ENCODE measurements at regions not wholly inside any gene's neighbourhood (a gene's known extent, or its start where the extent isn't known, plus 50 kb on each side); places are given as distances from the start of the nearest gene placed in this dataset.

DNA sequence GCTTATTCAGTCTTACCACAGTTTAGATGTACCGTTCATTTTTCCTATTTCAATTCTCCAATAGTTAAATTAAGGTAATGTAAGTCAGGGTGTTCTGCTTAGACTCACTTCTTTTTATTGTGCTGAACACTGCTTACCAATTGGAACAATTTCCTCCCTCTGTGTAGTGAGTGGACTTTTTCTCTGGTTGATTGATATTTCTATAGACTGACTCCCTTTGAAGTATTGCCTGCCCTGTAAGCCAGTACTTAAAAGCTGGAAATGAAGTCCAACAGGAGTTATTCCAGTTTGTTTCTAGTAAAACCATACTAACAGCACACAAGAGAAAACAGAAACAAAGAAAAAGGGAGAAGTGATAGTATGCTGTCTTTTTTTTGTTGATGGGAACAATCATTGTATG is 1674.9 kb downstream of the REEP3 start:
- H3K79me1 ChIP-seq (replicated peaks; ENCODE audit: low read length, poor library complexity, severe bottlenecking) = no peaks in the 10 kb centered on the region
- H4K8ac ChIP-seq (ENCODE audit: low read length) = no peak overlapping the region
- no peaks in the 10 kb centered on the region for H3K9me3 ChIP-seq (ENCODE audit: control insufficient read depth, low read length)
- no peak overlapping the region for H3K4ac ChIP-seq (ENCODE audit: low read depth in 1 of 2, low read length in 2 of 2)
- no peak overlapping the region for H3K4me2 ChIP-seq (ENCODE audit: low read length, poor library complexity, severe bottlenecking)
- H2BK120ac ChIP-seq (ENCODE audit: low read depth, low read length) = no peak overlapping the region
- H3K14ac ChIP-seq (ENCODE audit: low read length in 2 of 2) = no peak overlapping the region
- no peak overlapping the region for H2BK5ac ChIP-seq (ENCODE audit: low read depth, low read length, poor library complexity, severe bottlenecking)
- no peak overlapping the region for H3K27ac ChIP-seq (ENCODE audit: low read length, poor library complexity, severe bottlenecking)
- no peak overlapping the region for H2BK12ac ChIP-seq (ENCODE audit: low read length in 2 of 2)
- no peak overlapping the region for H2BK15ac ChIP-seq (ENCODE audit: low read depth, poor library complexity, severe bottlenecking)
- H3K27me3 ChIP-seq (ENCODE audit: control insufficient read depth in 1 of 2, insufficient read depth in 1 of 2, low read length in 2 of 2) = no peaks in the 10 kb centered on the region
- H2AK5ac ChIP-seq (ENCODE audit: low read length, severe bottlenecking) = no peak overlapping the region
- no peak overlapping the region for H4K91ac ChIP-seq (ENCODE audit: low read length)
- DNase-seq = no peak
- H3K36me3 ChIP-seq (ENCODE audit: control insufficient read depth in 1 of 2, insufficient read depth in 2 of 2, low read depth in 1 of 2, low read length in 2 of 2) = no peaks in the 10 kb centered on the region
- no CpG with 5 or more reads among the region's 1 CpG for WGBS
- H3K23ac ChIP-seq (ENCODE audit: low read length in 2 of 2) = no peak overlapping the region
- no peak overlapping the region for H3K18ac ChIP-seq (ENCODE audit: low read depth in 1 of 2, low read length in 2 of 2)
- no peak overlapping the region for H2AFZ ChIP-seq (ENCODE audit: low read depth, low read length)
- H3K4me3 ChIP-seq (ENCODE audit: insufficient read depth in 1 of 2, low read depth in 1 of 2, low read length in 2 of 2) = no peak overlapping the region
- H3K4me1 ChIP-seq (ENCODE audit: control insufficient read depth, insufficient read depth, low read depth, low read length) = peaks cover 1% of the 10 kb centered on the region
- H3K9ac ChIP-seq (ENCODE audit: low read length) = no peak overlapping the region

DNA sequence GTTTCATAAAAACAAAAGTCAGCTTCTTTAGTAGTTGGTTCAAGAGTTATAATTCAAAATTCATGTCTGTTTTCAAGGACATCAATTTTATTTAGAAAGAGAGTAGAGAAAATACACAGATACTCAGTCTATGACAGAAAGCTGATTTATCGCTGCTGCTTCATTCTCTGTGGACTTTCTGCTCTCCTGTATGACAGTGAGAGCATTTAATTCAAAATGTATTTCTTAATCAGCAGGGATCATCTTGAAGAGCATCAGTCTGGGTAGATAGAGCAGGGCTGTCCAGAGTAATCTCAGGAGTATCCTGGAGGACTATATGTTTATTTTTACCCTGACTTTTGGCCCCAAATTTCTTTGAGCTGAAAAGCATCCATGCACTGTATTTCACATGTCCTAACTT is 1676.7 kb downstream of the REEP3 start:
- no peaks in the 10 kb centered on the region for H3K9me3 ChIP-seq (ENCODE audit: control insufficient read depth, low read length)
- no peak overlapping the region for H2BK12ac ChIP-seq (ENCODE audit: low read length in 2 of 2)
- 100% methylated on average over 1 of the region's 1 CpG for WGBS
- H2AK5ac ChIP-seq (ENCODE audit: low read length, severe bottlenecking) = no peak overlapping the region
- H2BK5ac ChIP-seq (ENCODE audit: low read depth, low read length, poor library complexity, severe bottlenecking) = no peak overlapping the region
- no peak overlapping the region for H3K14ac ChIP-seq (ENCODE audit: low read length in 2 of 2)
- no peak overlapping the region for H3K4ac ChIP-seq (ENCODE audit: low read depth in 1 of 2, low read length in 2 of 2)
- H4K91ac ChIP-seq (ENCODE audit: low read length) = no peak overlapping the region
- H3K4me3 ChIP-seq (ENCODE audit: insufficient read depth in 1 of 2, low read depth in 1 of 2, low read length in 2 of 2) = no peak overlapping the region
- H3K27me3 ChIP-seq (ENCODE audit: control insufficient read depth in 1 of 2, insufficient read depth in 1 of 2, low read length in 2 of 2) = no peaks in the 10 kb centered on the region
- no peak for DNase-seq
- H3K4me2 ChIP-seq (ENCODE audit: low read length, poor library complexity, severe bottlenecking) = no peak overlapping the region
- no peaks in the 10 kb centered on the region for H3K36me3 ChIP-seq (ENCODE audit: control insufficient read depth in 1 of 2, insufficient read depth in 2 of 2, low read depth in 1 of 2, low read length in 2 of 2)
- H3K79me1 ChIP-seq (replicated peaks; ENCODE audit: low read length, poor library complexity, severe bottlenecking) = no peaks in the 10 kb centered on the region
- no peak overlapping the region for H3K9ac ChIP-seq (ENCODE audit: low read length)
- no peak overlapping the region for H3K18ac ChIP-seq (ENCODE audit: low read depth in 1 of 2, low read length in 2 of 2)
- H3K4me1 ChIP-seq (ENCODE audit: control insufficient read depth, insufficient read depth, low read depth, low read length) = peaks cover 1% of the 10 kb centered on the region
- H3K27ac ChIP-seq (ENCODE audit: low read length, poor library complexity, severe bottlenecking) = no peak overlapping the region
- H2AFZ ChIP-seq (ENCODE audit: low read depth, low read length) = no peak overlapping the region
- H2BK15ac ChIP-seq (ENCODE audit: low read depth, poor library complexity, severe bottlenecking) = no peak overlapping the region
- no peak overlapping the region for H3K23ac ChIP-seq (ENCODE audit: low read length in 2 of 2)
- no peak overlapping the region for H4K8ac ChIP-seq (ENCODE audit: low read length)
- H2BK120ac ChIP-seq (ENCODE audit: low read depth, low read length) = no peak overlapping the region

DNA sequence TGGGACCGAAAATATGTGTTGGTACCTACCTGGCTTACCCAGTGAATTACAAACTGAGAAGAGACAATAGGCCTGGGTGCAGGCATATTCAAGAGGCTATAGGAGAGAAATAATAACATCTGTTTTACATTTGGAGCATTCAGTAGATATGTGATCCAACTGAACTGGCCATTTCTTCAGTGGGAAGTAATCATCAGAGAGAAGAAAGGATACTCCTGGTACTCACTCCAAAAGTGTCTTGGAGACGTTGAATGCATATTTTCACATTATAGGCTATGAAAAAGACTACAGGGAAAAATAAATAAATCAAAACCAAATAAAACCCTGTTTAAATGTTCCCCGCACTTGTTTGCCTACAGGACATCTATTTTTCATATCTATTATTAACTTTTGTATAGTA is 1680.3 kb downstream of the REEP3 start:
- Histone ChIP-seq H2BK12ac (ENCODE audit: low read length in 2 of 2) (no peak overlapping the region), H3K4ac (ENCODE audit: low read depth in 1 of 2, low read length in 2 of 2) (no peak overlapping the region), H3K23ac (ENCODE audit: low read length in 2 of 2) (no peak overlapping the region), H3K18ac (ENCODE audit: low read depth in 1 of 2, low read length in 2 of 2) (no peak overlapping the region), H4K8ac (ENCODE audit: low read length) (no peak overlapping the region), H3K36me3 (ENCODE audit: control insufficient read depth in 1 of 2, insufficient read depth in 2 of 2, low read depth in 1 of 2, low read length in 2 of 2) (no peaks in the 10 kb centered on the region), H3K9me3 (ENCODE audit: control insufficient read depth, low read length) (no peaks in the 10 kb centered on the region), H2AFZ (ENCODE audit: low read depth, low read length) (no peak overlapping the region), H2BK5ac (ENCODE audit: low read depth, low read length, poor library complexity, severe bottlenecking) (no peak overlapping the region), H4K91ac (ENCODE audit: low read length) (no peak overlapping the region), H2AK5ac (ENCODE audit: low read length, severe bottlenecking) (no peak overlapping the region), H3K4me3 (ENCODE audit: insufficient read depth in 1 of 2, low read depth in 1 of 2, low read length in 2 of 2) (no peak overlapping the region), H2BK15ac (ENCODE audit: low read depth, poor library complexity, severe bottlenecking) (no peak overlapping the region), H3K4me2 (ENCODE audit: low read length, poor library complexity, severe bottlenecking) (no peak overlapping the region), H3K79me1 (replicated peaks; ENCODE audit: low read length, poor library complexity, severe bottlenecking) (no peaks in the 10 kb centered on the region), H3K4me1 (ENCODE audit: control insufficient read depth, insufficient read depth, low read depth, low read length) (no peaks in the 10 kb centered on the region), H2BK120ac (ENCODE audit: low read depth, low read length) (no peak overlapping the region), H3K27me3 (ENCODE audit: control insufficient read depth in 1 of 2, insufficient read depth in 1 of 2, low read length in 2 of 2) (no peaks in the 10 kb centered on the region), H3K27ac (ENCODE audit: low read length, poor library complexity, severe bottlenecking) (no peak overlapping the region), H3K14ac (ENCODE audit: low read length in 2 of 2) (no peak overlapping the region), H3K9ac (ENCODE audit: low read length) (no peak overlapping the region)
- WGBS = 100% methylated on average over 1 of the region's 3 CpGs
- no peak for DNase-seq

DNA sequence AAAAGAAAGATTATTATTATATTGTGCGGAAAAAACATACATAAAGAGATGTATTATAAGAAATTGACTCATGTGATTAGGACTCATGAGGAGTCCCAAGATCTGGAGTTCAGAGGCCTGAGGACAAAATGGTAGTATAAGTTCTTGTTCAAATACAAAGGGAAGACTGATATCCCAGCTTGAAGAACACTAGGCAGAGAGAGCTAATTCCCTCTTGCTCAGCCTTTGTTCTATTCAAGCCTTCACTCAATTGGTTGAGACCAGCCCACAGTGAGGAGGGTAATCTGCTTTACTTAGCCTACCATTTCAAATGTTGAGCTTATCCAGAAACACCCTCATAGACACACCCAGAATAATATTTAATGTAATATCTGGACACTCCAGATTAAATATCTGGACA is 1683.8 kb downstream of the REEP3 start:
- Histone ChIP-seq H3K27me3 (ENCODE audit: control insufficient read depth in 1 of 2, insufficient read depth in 1 of 2, low read length in 2 of 2) (no peaks in the 10 kb centered on the region), H2BK15ac (ENCODE audit: low read depth, poor library complexity, severe bottlenecking) (no peak overlapping the region), H3K9ac (ENCODE audit: low read length) (no peak overlapping the region), H3K4me2 (ENCODE audit: low read length, poor library complexity, severe bottlenecking) (no peak overlapping the region), H3K4me1 (ENCODE audit: control insufficient read depth, insufficient read depth, low read depth, low read length) (no peaks in the 10 kb centered on the region), H4K8ac (ENCODE audit: low read length) (no peak overlapping the region), H3K4me3 (ENCODE audit: insufficient read depth in 1 of 2, low read depth in 1 of 2, low read length in 2 of 2) (no peak overlapping the region), H3K18ac (ENCODE audit: low read depth in 1 of 2, low read length in 2 of 2) (no peak overlapping the region), H2BK120ac (ENCODE audit: low read depth, low read length) (no peak overlapping the region), H3K36me3 (ENCODE audit: control insufficient read depth in 1 of 2, insufficient read depth in 2 of 2, low read depth in 1 of 2, low read length in 2 of 2) (no peaks in the 10 kb centered on the region), H2AK5ac (ENCODE audit: low read length, severe bottlenecking) (no peak overlapping the region), H2BK5ac (ENCODE audit: low read depth, low read length, poor library complexity, severe bottlenecking) (no peak overlapping the region), H3K23ac (ENCODE audit: low read length in 2 of 2) (no peak overlapping the region), H3K9me3 (ENCODE audit: control insufficient read depth, low read length) (no peaks in the 10 kb centered on the region), H2AFZ (ENCODE audit: low read depth, low read length) (no peak overlapping the region), H4K91ac (ENCODE audit: low read length) (no peak overlapping the region), H2BK12ac (ENCODE audit: low read length in 2 of 2) (no peak overlapping the region), H3K79me1 (replicated peaks; ENCODE audit: low read length, poor library complexity, severe bottlenecking) (no peaks in the 10 kb centered on the region), H3K14ac (ENCODE audit: low read length in 2 of 2) (no peak overlapping the region), H3K27ac (ENCODE audit: low read length, poor library complexity, severe bottlenecking) (no peak overlapping the region), H3K4ac (ENCODE audit: low read depth in 1 of 2, low read length in 2 of 2) (no peak overlapping the region)
- whole genome bisulfite sequencing = 90% methylated on average over 1 of the region's 1 CpG
- no peak for DNase-seq

All from mesenchymal stem cell (in vitro differentiated cells and primary cell).